ENCODE measurements at regions not wholly inside any gene's neighbourhood (a gene's known extent, or its start where the extent isn't known, plus 50 kb on each side); places are given as distances from the start of the nearest gene placed in this dataset.

GRCh38 chr18:2381539-2381938, 189.8 kb downstream of the METTL4 start:
- H3K4me3 ChIP-seq (ENCODE audit: low read length), result no peak overlapping the region
- H3K27me3 ChIP-seq (ENCODE audit: control insufficient read depth, insufficient read depth, low read length), result no peaks in the 10 kb centered on the region
- no peak overlapping the region for H3K27ac ChIP-seq (ENCODE audit: low read length)
- no peaks in the 10 kb centered on the region for H3K36me3 ChIP-seq (ENCODE audit: control insufficient read depth, low read depth, low read length)
- H3K9me3 ChIP-seq (ENCODE audit: control insufficient read depth, low read depth, low read length), result peaks cover 2% of the 10 kb centered on the region
- no peaks in the 10 kb centered on the region for H3K4me1 ChIP-seq (ENCODE audit: control insufficient read depth, low read depth, low read length)
- H3K9ac ChIP-seq (ENCODE audit: low read length), result no peak overlapping the region

GRCh38 chr18:2387588-2387987, 183.7 kb downstream of the METTL4 start:
- no peaks in the 10 kb centered on the region for H3K4me1 ChIP-seq (ENCODE audit: control insufficient read depth, low read depth, low read length)
- H3K27ac ChIP-seq (ENCODE audit: low read length), result no peak overlapping the region
- H3K27me3 ChIP-seq (ENCODE audit: control insufficient read depth, insufficient read depth, low read length), result no peaks in the 10 kb centered on the region
- H3K9ac ChIP-seq (ENCODE audit: low read length), result no peak overlapping the region
- no peak overlapping the region for H3K4me3 ChIP-seq (ENCODE audit: low read length)
- H3K9me3 ChIP-seq (ENCODE audit: control insufficient read depth, low read depth, low read length), result peaks cover 5% of the 10 kb centered on the region
- H3K36me3 ChIP-seq (ENCODE audit: control insufficient read depth, low read depth, low read length), result no peaks in the 10 kb centered on the region

- Histone ChIP-seq H3K4me1 (ENCODE audit: control insufficient read depth, low read depth, low read length) (peaks cover 4% of the 10 kb centered on the region), H3K4me3 (ENCODE audit: low read length) (no peak overlapping the region), H3K27me3 (ENCODE audit: control insufficient read depth, insufficient read depth, low read length) (no peaks in the 10 kb centered on the region), H3K9me3 (ENCODE audit: control insufficient read depth, low read depth, low read length) (peaks cover 5% of the 10 kb centered on the region), H3K27ac (ENCODE audit: low read length) (no peak overlapping the region), H3K9ac (ENCODE audit: low read length) (no peak overlapping the region), H3K36me3 (ENCODE audit: control insufficient read depth, low read depth, low read length) (no peaks in the 10 kb centered on the region)
Measured at GRCh38 chr18:2390158-2390557, 181.1 kb downstream of the METTL4 start.

- H3K4me3 ChIP-seq (ENCODE audit: low read length), result no peak overlapping the region
- H3K27ac ChIP-seq (ENCODE audit: low read length), result no peak overlapping the region
- H3K9me3 ChIP-seq (ENCODE audit: control insufficient read depth, low read depth, low read length), result peaks cover 4% of the 10 kb centered on the region
Measured at GRCh38 chr18:2391470-2391869, 179.8 kb downstream of the METTL4 start.

GRCh38 chr18:2392446-2392845, 178.9 kb downstream of the METTL4 start:
- Histone ChIP-seq H3K27me3 (ENCODE audit: control insufficient read depth, insufficient read depth, low read length) (no peaks in the 10 kb centered on the region), H3K9ac (ENCODE audit: low read length) (no peak overlapping the region)

More at GRCh38 chr18:2391470-2391869, 179.8 kb downstream of the METTL4 start:
- Histone ChIP-seq H3K4me1 (ENCODE audit: control insufficient read depth, low read depth, low read length) (peaks cover 4% of the 10 kb centered on the region), H3K27me3 (ENCODE audit: control insufficient read depth, insufficient read depth, low read length) (no peaks in the 10 kb centered on the region), H3K36me3 (ENCODE audit: control insufficient read depth, low read depth, low read length) (no peaks in the 10 kb centered on the region), H3K9ac (ENCODE audit: low read length) (no peak overlapping the region)

GRCh38 chr18:2394684-2395083, 176.6 kb downstream of the METTL4 start:
- H3K4me1 ChIP-seq (ENCODE audit: control insufficient read depth, low read depth, low read length), result peaks cover 4% of the 10 kb centered on the region
- no peaks in the 10 kb centered on the region for H3K36me3 ChIP-seq (ENCODE audit: control insufficient read depth, low read depth, low read length)
- no peaks in the 10 kb centered on the region for H3K27me3 ChIP-seq (ENCODE audit: control insufficient read depth, insufficient read depth, low read length)
- H3K9me3 ChIP-seq (ENCODE audit: control insufficient read depth, low read depth, low read length), result no peaks in the 10 kb centered on the region
- no peak overlapping the region for H3K27ac ChIP-seq (ENCODE audit: low read length)
- no peak overlapping the region for H3K9ac ChIP-seq (ENCODE audit: low read length)
- no peak overlapping the region for H3K4me3 ChIP-seq (ENCODE audit: low read length)

More at GRCh38 chr18:2392446-2392845, 178.9 kb downstream of the METTL4 start:
- Histone ChIP-seq H3K4me1 (ENCODE audit: control insufficient read depth, low read depth, low read length) (peaks cover 4% of the 10 kb centered on the region), H3K27ac (ENCODE audit: low read length) (no peak overlapping the region), H3K9me3 (ENCODE audit: control insufficient read depth, low read depth, low read length) (no peaks in the 10 kb centered on the region), H3K36me3 (ENCODE audit: control insufficient read depth, low read depth, low read length) (no peaks in the 10 kb centered on the region), H3K4me3 (ENCODE audit: low read length) (no peak overlapping the region)

GRCh38 chr18:2395427-2396161, 175.7 kb downstream of the METTL4 start:
- Histone ChIP-seq H3K9me3 (ENCODE audit: control insufficient read depth, low read depth, low read length) (no peaks in the 10 kb centered on the region), H3K27ac (ENCODE audit: low read length) (no peak overlapping the region), H3K4me3 (ENCODE audit: low read length) (no peak overlapping the region), H3K9ac (ENCODE audit: low read length) (no peak overlapping the region), H3K36me3 (ENCODE audit: control insufficient read depth, low read depth, low read length) (no peaks in the 10 kb centered on the region), H3K4me1 (ENCODE audit: control insufficient read depth, low read depth, low read length) (peaks cover 4% of the 10 kb centered on the region), H3K27me3 (ENCODE audit: control insufficient read depth, insufficient read depth, low read length) (no peaks in the 10 kb centered on the region)

- Histone ChIP-seq H3K4me3 (ENCODE audit: low read length) (no peak overlapping the region), H3K36me3 (ENCODE audit: control insufficient read depth, low read depth, low read length) (no peaks in the 10 kb centered on the region), H3K4me1 (ENCODE audit: control insufficient read depth, low read depth, low read length) (peaks cover 4% of the 10 kb centered on the region), H3K27ac (ENCODE audit: low read length) (no peak overlapping the region), H3K9ac (ENCODE audit: low read length) (no peak overlapping the region), H3K9me3 (ENCODE audit: control insufficient read depth, low read depth, low read length) (no peaks in the 10 kb centered on the region), H3K27me3 (ENCODE audit: control insufficient read depth, insufficient read depth, low read length) (no peaks in the 10 kb centered on the region)
Measured at GRCh38 chr18:2396162-2396505, 175.2 kb downstream of the METTL4 start.

GRCh38 chr18:2400701-2401196, 170.6 kb downstream of the METTL4 start:
- Histone ChIP-seq H3K9ac (ENCODE audit: low read length) (no peak overlapping the region), H3K4me3 (ENCODE audit: low read length) (no peak overlapping the region), H3K27ac (ENCODE audit: low read length) (no peak overlapping the region), H3K36me3 (ENCODE audit: control insufficient read depth, low read depth, low read length) (no peaks in the 10 kb centered on the region), H3K27me3 (ENCODE audit: control insufficient read depth, insufficient read depth, low read length) (no peaks in the 10 kb centered on the region), H3K9me3 (ENCODE audit: control insufficient read depth, low read depth, low read length) (no peaks in the 10 kb centered on the region), H3K4me1 (ENCODE audit: control insufficient read depth, low read depth, low read length) (no peaks in the 10 kb centered on the region)

- Histone ChIP-seq H3K36me3 (ENCODE audit: control insufficient read depth, low read depth, low read length) (no peaks in the 10 kb centered on the region), H3K9ac (ENCODE audit: low read length) (no peak overlapping the region), H3K9me3 (ENCODE audit: control insufficient read depth, low read depth, low read length) (no peaks in the 10 kb centered on the region), H3K4me1 (ENCODE audit: control insufficient read depth, low read depth, low read length) (no peaks in the 10 kb centered on the region), H3K27me3 (ENCODE audit: control insufficient read depth, insufficient read depth, low read length) (no peaks in the 10 kb centered on the region), H3K27ac (ENCODE audit: low read length) (no peak overlapping the region), H3K4me3 (ENCODE audit: low read length) (no peak overlapping the region)
Measured at GRCh38 chr18:2402084-2402483, 169.2 kb downstream of the METTL4 start.

GRCh38 chr18:2406544-2406943, 164.8 kb downstream of the METTL4 start:
- no peaks in the 10 kb centered on the region for H3K9me3 ChIP-seq (ENCODE audit: control insufficient read depth, low read depth, low read length)

GRCh38 chr18:2407961-2408360, 163.3 kb downstream of the METTL4 start:
- Histone ChIP-seq H3K27ac (ENCODE audit: low read length) (no peak overlapping the region), H3K4me3 (ENCODE audit: low read length) (no peak overlapping the region), H3K4me1 (ENCODE audit: control insufficient read depth, low read depth, low read length) (no peaks in the 10 kb centered on the region), H3K36me3 (ENCODE audit: control insufficient read depth, low read depth, low read length) (no peaks in the 10 kb centered on the region), H3K27me3 (ENCODE audit: control insufficient read depth, insufficient read depth, low read length) (no peaks in the 10 kb centered on the region), H3K9ac (ENCODE audit: low read length) (no peak overlapping the region), H3K9me3 (ENCODE audit: control insufficient read depth, low read depth, low read length) (no peaks in the 10 kb centered on the region)

More at GRCh38 chr18:2406544-2406943, 164.8 kb downstream of the METTL4 start:
- Histone ChIP-seq H3K4me3 (ENCODE audit: low read length) (no peak overlapping the region), H3K9ac (ENCODE audit: low read length) (no peak overlapping the region), H3K27ac (ENCODE audit: low read length) (no peak overlapping the region), H3K4me1 (ENCODE audit: control insufficient read depth, low read depth, low read length) (no peaks in the 10 kb centered on the region), H3K36me3 (ENCODE audit: control insufficient read depth, low read depth, low read length) (no peaks in the 10 kb centered on the region), H3K27me3 (ENCODE audit: control insufficient read depth, insufficient read depth, low read length) (no peaks in the 10 kb centered on the region)
